PFSK-1 (cell line): ENCODE measurements at regions not wholly inside any gene's neighbourhood (a gene's known extent, or its start where the extent isn't known, plus 50 kb on each side); places are given as distances from the start of the nearest gene placed in this dataset.

ENCODE experiments used
- FOXP2 ChIP-seq: optimal IDR thresholded peaks from 2 replicates; pipeline ENCODE3; 2011; ENCODE audit warnings: borderline replicate concordance, control low read depth, inconsistent platforms; ENCODE audit not compliant: insufficient read depth; ENCODE audit errors: extremely low read length, extremely low read depth
- POLR2AphosphoS5 ChIP-seq: IDR thresholded peaks from 2 replicates; pipeline ENCODE4 v1.6.1; 2012; ENCODE audit warnings: low read depth, mild to moderate bottlenecking, control low read depth, low read length, moderate library complexity
- REST ChIP-seq, 2 experiments: IDR thresholded peaks; 2 replicates each; pipeline versions ENCODE4 v1.6.1 to v1.8.0; 2011 to 2012; ENCODE audit warnings: low read depth in 2 of 2, low read length in 2 of 2, control low read depth in 1 of 2, inconsistent platforms in 1 of 2, mild to moderate bottlenecking in 1 of 2, moderate library complexity in 1 of 2; ENCODE audit not compliant: insufficient read depth in 1 of 2
- SIN3A ChIP-seq: IDR thresholded peaks from 2 replicates; pipeline ENCODE4 v1.6.1; 2012; ENCODE audit warnings: mild to moderate bottlenecking, low read length, moderate library complexity, borderline replicate concordance; ENCODE audit not compliant: insufficient read depth
- TAF1 ChIP-seq: IDR thresholded peaks from 2 replicates; pipeline ENCODE4 v1.6.1; 2012; ENCODE audit warnings: low read length, control low read depth, borderline replicate concordance; ENCODE audit not compliant: insufficient read depth

GRCh38 chr10:10307551-10307950 lies 710.1 kb upstream of the CELF2 start:
- TF ChIP-seq TAF1 (no peak), POLR2AphosphoS5 (no peak), REST (IDR thresholded peaks at IDR 0.05; ENCODE audit: insufficient read depth in 1 of 2, low read depth in 2 of 2, low read length in 2 of 2) (no peak), SIN3A (no peak), FOXP2 (no peak)

DNA sequence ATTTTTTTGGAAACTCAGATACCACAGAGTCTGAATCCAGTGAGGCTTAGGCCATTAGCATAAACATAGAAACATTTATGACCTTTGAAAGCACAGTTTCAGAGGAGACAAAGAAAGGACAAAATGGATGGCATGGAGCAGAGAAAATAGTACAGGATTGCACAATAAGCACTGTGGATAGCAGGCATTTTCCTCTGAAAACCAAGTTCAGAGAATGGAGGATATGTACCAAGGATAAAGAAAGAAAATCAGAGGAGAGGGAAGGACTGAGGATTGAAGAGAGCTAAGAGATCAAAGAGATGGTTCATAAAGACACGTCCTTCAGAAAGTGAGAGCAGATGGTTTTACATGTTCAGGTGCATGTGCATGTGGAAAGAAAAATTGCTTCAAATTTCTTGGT lies 707.2 kb upstream of the CELF2 start:
- no peak for TF ChIP-seq POLR2AphosphoS5
- TF ChIP-seq REST (IDR thresholded peaks at IDR 0.05; ENCODE audit: insufficient read depth in 1 of 2, low read depth in 2 of 2, low read length in 2 of 2): no peak
- TF ChIP-seq SIN3A: no peak

GRCh38 chr10:10311966-10312365 lies 705.7 kb upstream of the CELF2 start:
- no peak for TF ChIP-seq SIN3A
- no peak for TF ChIP-seq POLR2AphosphoS5
- TF ChIP-seq FOXP2: no peak
- no peak for TF ChIP-seq TAF1
- TF ChIP-seq REST (IDR thresholded peaks at IDR 0.05; ENCODE audit: insufficient read depth in 1 of 2, low read depth in 2 of 2, low read length in 2 of 2): no peak

DNA sequence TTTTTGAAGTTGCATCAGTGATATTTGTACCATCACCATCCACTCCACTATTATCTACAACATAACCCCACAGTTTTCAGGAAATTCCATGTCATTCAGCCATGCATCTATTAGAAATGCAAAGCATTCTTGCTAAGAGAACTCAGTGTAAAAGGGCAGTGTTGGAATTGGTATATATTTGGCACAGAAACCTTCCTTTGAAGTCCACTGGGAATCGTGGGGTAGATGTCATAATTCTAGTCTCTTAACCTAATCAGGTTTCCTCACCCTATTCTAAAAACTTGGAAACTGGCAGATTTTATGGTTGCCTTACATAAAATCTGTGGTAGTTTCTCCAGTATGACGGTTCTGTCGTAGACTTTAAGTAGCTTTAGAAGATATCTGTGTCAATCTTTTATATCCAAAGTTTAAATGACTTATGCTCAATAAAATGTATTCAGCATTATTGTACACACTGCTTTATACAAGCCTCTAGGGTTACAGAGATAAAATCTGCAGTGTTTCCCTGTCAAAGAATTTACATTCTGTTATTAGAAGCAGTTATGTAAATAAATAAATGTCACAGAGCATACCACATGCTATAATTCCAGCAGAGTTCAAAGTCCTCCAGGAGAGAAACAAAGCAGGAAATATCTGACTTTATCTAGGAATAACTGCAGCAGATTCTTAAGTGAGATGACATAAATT lies 704.4 kb upstream of the CELF2 start:
- TF ChIP-seq POLR2AphosphoS5 (no peak), SIN3A (no peak), REST (IDR thresholded peaks at IDR 0.05; ENCODE audit: insufficient read depth in 1 of 2, low read depth in 2 of 2, low read length in 2 of 2) (no peak), TAF1 (no peak), FOXP2 (no peak)

- TF ChIP-seq SIN3A (no peak), FOXP2 (no peak)
Observed at GRCh38 chr10:10314626-10315025, 703.0 kb upstream of the CELF2 start.
